Mucosa of descending colon (tissue), 3 donors: ENCODE measurements at regions not wholly inside any gene's neighbourhood (a gene's known extent, or its start where the extent isn't known, plus 50 kb on each side); places are given as distances from the start of the nearest gene placed in this dataset.

ENCODE experiments used
- ATAC-seq: fragments of 200-7000 bp; cut with Tn5 transposase; one replicate; pipeline ENCODE4 v1.9.1; 2020; ENCODE audit warnings: mild to moderate bottlenecking, moderate library complexity
- DNase-seq, 3 donors: peaks; one replicate each; pipeline ENCODE4 v3.0.0-alpha.2; 2020
- H3K36me3 ChIP-seq: fragments of 200-600 bp; one replicate; pipeline ENCODE4 v1.8.0; 2021; ENCODE audit warnings: low read depth, mild to moderate bottlenecking
- H3K4me1 ChIP-seq: fragments of 200-600 bp; one replicate; pipeline ENCODE4 v1.8.0; 2021; ENCODE audit warnings: low read depth, mild to moderate bottlenecking
- H3K4me3 ChIP-seq: fragments of 200-600 bp; one replicate; pipeline ENCODE4 v1.8.0; 2021; ENCODE audit warnings: mild to moderate bottlenecking
- H3K9me3 ChIP-seq: fragments of 200-600 bp; one replicate; pipeline ENCODE4 v1.8.0; 2021; ENCODE audit warnings: mild to moderate bottlenecking
- CTCF ChIP-seq: fragments of 200-600 bp; IDR thresholded peaks from one replicate; pipeline ENCODE4 v1.8.0; 2022; ENCODE audit warnings: antibody characterized with exemption, mild to moderate bottlenecking
- intact Hi-C, 2 donors: fragments of 100-400 bp; cut with DNase I in 1 of 2; cut with micrococcal nuclease in 1 of 2; formaldehyde crosslinking; loops; one replicate each; pipeline versions ENCODE4 v1.11.0 to v1.11.1; 2022; cut with DNase I, micrococcal nuclease
- donor health status: DM: no; HTN: no; CAD: no; lungs with moderate emphysema.
- donor health status: DM: no; HTN: no; CAD: no.
- donor health status: DM: no; HTN: yes; CAD: no.

GRCh38 chr3:72641072-72641471, 207.2 kb downstream of the SHQ1 start:
- DNase-seq (no peak), ATAC-seq (no peak)
- TF ChIP-seq CTCF = no peak
- H3K9me3 ChIP-seq = no peaks in the 10 kb centered on the region
- no peaks in the 10 kb centered on the region for H3K36me3 ChIP-seq
- no peaks in the 10 kb centered on the region for H3K4me1 ChIP-seq
- intact Hi-C loops = no loop called here
- no peak overlapping the region for H3K4me3 ChIP-seq

GRCh38 chr3:72636969-72637597, 211.2 kb downstream of the SHQ1 start:
- H3K36me3 ChIP-seq = no peaks in the 10 kb centered on the region
- ATAC-seq (no peak), DNase-seq (no peak)
- H3K9me3 ChIP-seq = no peaks in the 10 kb centered on the region
- H3K4me1 ChIP-seq = no peaks in the 10 kb centered on the region
- intact Hi-C loops = no loop called here
- no peak for TF ChIP-seq CTCF
- no peak overlapping the region for H3K4me3 ChIP-seq

GRCh38 chr3:72635551-72635950, 212.7 kb downstream of the SHQ1 start:
- ATAC-seq = no peak

GRCh38 chr3:72634128-72634527, 214.1 kb downstream of the SHQ1 start:
- intact Hi-C loops = no loop called here
- ATAC-seq = no peak
- no peak for TF ChIP-seq CTCF
- Histone ChIP-seq H3K4me3 (no peak overlapping the region), H3K9me3 (no peaks in the 10 kb centered on the region), H3K4me1 (no peaks in the 10 kb centered on the region), H3K36me3 (no peaks in the 10 kb centered on the region)
- DNase-seq = no peak

More at GRCh38 chr3:72635551-72635950, 212.7 kb downstream of the SHQ1 start:
- no peak for DNase-seq
- intact Hi-C loops = no loop called here
- no peak overlapping the region for H3K4me3 ChIP-seq
- no peak for TF ChIP-seq CTCF
- H3K4me1 ChIP-seq = no peaks in the 10 kb centered on the region
- no peaks in the 10 kb centered on the region for H3K36me3 ChIP-seq
- H3K9me3 ChIP-seq = no peaks in the 10 kb centered on the region

DNA sequence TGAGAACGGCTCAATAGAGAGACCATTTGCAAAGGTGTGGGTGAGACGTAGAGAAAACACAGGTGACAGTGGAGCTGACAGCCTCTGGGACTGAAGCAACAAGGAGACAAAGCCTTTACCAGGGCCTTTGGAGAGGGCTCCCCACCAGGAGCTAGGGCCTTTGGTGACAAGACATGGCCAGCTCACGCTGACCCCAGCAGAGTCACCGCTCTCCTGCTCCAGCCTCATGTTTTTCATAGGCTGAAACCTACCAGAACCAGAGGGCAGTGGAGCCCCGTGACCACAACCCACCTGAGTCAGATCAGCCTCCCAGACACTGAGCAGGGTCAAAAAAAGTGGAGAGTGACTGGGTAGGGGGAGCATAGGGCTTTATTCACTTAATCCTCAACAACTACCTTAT, 214.7 kb downstream of the SHQ1 start:
- no peaks in the 10 kb centered on the region for H3K9me3 ChIP-seq
- no peak for TF ChIP-seq CTCF
- no peaks in the 10 kb centered on the region for H3K4me1 ChIP-seq
- no peak for ATAC-seq
- no peaks in the 10 kb centered on the region for H3K36me3 ChIP-seq
- H3K4me3 ChIP-seq = no peak overlapping the region
- DNase-seq = no peak
- intact Hi-C loops = no loop called here

DNA sequence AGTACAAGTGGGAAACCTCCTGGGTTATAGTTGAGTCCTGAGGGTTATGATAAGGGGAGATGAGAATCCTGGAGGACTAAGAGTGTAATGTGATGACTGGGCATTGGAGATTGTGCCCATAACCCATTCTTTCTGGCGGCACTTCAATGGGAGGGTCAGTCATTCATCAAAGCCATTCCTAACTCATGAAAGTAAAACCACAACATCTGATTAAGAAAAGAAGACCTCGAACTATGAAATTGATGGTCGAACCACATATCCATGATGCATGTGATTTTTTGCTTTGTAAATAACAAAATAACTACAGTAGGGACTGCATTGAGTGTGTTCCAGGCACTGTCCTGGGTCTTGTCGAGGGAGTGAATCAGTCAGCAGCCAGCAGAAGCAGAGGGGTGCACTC, 215.1 kb downstream of the SHQ1 start:
- no peak overlapping the region for H3K4me3 ChIP-seq
- TF ChIP-seq CTCF = no peak
- no peaks in the 10 kb centered on the region for H3K4me1 ChIP-seq
- H3K9me3 ChIP-seq = no peaks in the 10 kb centered on the region
- intact Hi-C loops = no loop called here
- ATAC-seq (no peak), DNase-seq (no peak)
- no peaks in the 10 kb centered on the region for H3K36me3 ChIP-seq
